ENCODE measurements at regions not wholly inside any gene's neighbourhood (a gene's known extent, or its start where the extent isn't known, plus 50 kb on each side); places are given as distances from the start of the nearest gene placed in this dataset.
"Not testable (repeated sequence)": the region's sequence is repeated elsewhere in the genome, so short reads cannot be mapped to it uniquely, and the experiment has no call there.

DNA sequence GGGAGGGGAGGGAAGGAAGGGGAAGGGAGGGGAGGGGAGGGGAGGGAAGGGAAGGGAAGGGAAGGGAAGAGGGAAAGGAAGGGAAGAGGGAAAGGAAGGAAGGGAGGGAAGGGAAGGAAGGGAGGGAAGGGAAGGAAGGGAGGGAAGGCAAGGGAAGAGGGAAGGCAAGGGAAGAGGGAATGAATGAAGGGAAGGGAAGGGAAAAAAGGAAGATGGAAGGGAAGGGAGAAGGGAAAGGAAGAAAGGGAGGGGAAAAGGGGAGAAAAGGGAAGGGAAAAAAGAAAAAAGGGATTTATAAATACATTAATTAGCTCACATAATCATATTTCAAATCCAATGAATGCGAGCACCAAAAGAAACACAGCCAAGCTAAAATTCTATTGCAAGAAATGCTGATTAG lies 202.9 kb upstream of the LRRTM4 start:
- DNase-seq, result no peak

DNA sequence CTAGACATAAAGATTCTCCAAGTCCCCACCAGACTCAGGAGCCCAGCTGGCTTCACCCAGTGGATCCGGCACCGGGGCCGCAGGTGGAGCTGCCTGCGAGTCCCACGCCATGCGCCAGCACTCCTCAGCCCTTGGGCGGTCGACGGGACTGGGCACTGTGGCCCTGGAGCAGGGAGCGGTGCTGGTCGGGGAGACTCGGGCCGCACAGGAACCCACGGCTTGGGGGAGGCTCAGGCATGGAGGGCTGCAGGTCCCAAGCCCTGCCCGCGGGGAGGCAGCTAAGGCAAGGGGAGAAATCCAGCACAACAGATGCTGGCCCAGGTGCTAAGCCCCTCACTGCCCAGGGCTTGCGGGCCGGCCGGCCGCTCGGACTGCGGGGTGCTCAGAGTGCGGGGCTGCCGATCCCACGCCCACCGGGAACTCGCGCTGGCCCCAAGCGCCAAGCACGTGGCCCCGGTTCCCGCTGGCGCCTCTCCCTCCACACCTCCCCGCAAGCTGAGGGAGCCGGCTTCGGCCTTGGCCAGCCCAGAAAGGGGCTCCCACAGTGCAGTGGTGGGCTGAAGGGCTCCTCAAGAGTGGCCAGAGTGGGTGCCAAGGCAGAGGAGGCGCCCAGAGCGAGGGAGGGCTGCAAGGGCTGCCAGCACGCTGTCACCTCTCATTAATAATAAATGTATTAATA lies 212.6 kb upstream of the LRRTM4 start:
- DNase-seq, result not testable (repeated sequence)

DNA sequence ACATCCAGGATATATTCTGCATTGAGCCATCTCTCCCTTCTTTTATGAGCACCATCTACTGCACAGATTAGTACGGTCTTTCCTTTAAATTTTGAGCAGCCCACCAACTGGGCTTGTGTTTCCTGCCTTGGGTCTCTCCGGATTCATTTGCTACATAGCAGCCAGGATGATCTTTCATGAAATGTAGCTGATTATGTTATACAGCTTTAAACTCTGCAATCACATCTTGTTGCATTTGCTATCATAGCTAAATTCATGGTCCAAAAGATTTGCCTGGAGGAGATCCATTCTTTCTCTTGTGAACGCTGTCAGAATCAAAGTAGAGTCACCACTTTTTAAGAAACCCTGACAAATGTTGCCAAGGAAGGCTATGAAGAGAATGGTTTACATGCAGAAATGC lies 215.1 kb upstream of the LRRTM4 start:
- DNase-seq, result no peak

DNA sequence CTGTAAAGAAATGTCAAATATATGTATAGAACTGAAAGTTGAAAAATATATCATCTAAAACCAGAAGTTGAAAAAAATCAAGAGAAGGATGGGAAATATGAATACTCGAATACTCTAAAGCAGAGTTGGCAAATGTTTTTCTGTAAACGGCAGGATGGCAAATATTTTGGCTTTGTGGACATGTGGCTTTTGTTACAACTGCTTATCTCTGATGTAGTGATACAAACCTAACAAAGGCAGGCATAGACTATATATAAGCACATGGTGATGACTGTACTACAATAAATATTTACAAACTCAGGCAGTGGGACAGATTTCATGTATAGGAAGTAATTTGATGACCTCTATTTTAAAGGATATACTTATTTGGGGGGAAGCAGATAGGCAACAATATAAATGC lies 224.6 kb upstream of the LRRTM4 start:
- DNase-seq, result no peak

DNA sequence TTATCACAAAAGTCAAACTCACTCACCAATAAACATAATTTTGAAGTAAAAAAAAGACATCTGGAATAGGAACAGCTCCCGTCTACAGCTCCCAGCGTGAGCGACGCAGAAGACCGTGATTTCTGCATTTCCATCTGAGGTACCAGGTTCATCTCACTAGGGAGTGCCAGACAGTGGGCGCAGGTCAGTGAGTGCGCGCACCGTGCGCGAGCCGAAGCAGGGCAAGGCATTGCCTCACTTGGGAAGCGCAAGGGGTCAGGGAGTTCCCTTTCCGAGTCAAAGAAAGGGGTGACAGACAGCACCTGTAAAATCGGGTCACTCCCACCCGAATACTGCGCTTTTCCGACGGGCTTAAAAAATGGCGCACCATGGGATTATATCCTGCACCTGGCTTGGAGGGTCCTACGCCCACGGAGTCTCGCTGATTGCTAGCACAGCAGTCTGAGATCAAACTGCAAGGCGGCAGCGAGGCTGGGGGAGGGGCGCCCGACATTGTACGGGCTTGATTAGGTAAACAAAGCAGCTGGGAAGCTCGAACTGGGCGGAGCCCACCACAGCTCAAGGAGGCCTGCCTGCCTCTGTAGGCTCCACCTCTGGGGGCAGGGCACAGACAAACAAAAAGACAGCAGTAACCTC lies 231.7 kb upstream of the LRRTM4 start:
- not testable (repeated sequence) for DNase-seq

DNA sequence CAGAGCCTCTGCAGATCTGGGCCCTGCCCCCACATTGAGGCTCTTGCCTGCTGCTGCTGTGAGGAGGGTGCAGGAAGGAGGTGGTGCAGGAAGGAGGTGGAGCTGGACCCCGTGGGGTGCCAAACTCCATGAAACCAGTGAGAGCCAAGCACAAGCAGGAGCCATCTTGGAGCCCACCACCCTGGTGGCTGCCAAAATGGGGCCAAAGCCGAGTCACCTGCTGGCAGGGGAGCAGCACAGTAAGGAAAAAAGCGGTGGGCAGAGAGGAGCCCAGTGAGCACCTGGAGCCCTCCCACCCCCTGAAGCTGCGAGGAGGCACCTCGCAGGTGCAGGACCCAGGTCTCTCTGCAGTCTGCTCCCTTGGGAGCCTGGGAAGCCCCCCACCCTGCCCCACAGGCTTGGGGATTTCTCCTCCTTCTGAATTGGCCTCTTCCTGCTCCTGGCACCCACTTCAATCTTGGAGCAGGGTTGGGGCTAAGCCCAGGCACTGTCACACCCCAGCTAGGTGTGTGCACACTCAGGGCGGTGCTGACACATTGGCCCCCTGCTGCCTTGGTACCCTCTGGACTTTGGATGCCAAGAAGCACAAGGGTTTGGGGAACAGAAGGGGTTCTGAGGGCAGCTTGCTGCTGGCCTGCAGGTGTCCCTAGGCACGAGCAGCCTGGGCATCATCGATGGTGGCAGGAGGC lies 245.4 kb upstream of the LRRTM4 start:
- DNase-seq, result no peak

DNA sequence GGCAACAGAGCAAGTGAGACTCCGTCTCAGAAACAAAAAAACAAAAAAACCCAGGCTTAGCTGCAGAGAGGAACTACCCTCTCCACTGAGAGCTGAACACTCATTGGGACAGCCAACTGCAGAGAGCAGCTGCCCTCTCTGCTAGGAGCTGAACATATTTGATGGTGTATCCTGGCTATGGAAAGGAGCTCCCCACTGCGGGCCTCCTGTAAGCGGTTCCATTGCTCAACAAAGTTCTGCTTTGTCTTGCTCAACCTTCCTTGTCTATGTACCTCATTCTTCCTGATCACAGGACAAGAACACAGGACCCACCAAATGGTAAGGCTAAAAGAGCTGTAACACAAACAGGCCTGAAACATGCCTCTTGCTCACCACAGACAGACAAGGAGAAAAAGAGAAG lies 246.3 kb upstream of the LRRTM4 start:
- DNase-seq, result no peak

DNA sequence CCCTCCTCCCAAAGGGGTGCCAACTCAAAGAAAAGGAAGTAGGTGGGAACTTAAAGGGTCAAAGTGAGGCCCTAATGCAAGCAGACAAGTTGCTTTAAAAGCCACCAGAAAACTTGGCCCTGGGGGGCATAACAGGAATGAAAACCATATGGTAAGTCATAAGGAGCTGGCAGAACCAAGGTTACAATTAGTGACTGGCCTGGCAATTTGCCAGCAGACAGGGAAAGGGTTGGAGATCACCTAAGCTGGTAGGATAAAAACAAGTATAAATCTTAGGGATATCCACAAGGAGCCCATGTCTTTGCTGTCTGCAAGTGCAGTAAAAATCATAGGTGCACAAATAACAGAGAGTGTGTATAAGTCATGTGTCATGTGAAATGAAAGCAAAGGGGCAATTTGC lies 256.7 kb upstream of the LRRTM4 start:
- DNase-seq, result no peak

DNA sequence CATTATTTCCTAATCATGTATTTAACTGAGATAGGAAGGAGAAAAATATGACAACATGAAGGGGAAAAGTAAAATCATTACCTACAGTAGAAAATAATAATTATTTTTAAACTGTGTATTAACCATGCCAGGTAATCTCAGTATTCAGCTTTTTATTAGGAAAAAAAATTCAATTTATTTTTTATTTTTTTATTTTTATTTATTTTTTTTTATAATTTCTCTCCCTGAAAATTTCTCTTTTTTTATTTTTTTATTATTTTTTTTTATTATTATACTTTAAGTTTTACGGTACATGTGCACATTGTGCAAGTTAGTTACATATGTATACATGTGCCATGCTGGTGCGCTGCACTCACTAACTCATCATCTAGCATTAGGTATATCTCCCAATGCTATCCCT lies 271.3 kb upstream of the LRRTM4 start:
- not testable (repeated sequence) for DNase-seq

DNA sequence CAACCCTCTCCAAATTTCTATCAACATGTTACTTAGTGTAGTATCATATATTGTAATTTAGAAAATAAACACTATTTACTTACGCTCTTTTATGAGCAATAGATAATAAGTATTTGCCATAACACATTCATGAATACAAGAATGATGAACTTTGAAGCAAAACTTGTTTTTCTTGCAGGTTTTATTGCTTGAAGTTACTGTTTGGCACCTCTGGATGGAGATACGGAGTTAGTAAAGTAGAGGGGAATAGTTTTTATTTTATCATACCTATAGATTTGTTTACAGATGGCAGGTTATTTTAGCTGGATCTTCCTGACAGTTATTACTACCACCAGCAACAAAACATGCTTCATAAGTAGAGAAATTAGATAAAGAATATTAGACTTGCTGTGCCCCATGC lies 274.2 kb upstream of the LRRTM4 start:
- DNase-seq, result no peak

DNA sequence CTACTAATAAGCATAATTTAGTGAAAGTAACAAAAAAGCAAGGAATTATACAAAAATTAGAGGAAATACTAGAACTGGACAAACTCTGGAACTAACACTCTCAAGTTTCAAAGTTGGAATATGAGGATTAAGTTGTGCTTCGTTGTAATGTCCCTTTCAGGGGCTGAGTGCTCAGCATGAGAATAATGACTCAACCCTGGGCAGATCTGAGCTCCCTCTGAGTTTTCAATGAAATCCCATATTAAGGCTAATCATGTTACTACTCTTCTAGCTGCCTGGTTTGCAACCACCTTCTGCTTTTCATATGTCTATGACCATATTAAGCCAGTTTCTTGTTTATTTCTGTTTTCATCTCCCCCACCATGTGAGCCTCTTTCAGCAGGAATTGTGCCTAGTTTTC lies 274.9 kb upstream of the LRRTM4 start:
- no peak for DNase-seq

DNA sequence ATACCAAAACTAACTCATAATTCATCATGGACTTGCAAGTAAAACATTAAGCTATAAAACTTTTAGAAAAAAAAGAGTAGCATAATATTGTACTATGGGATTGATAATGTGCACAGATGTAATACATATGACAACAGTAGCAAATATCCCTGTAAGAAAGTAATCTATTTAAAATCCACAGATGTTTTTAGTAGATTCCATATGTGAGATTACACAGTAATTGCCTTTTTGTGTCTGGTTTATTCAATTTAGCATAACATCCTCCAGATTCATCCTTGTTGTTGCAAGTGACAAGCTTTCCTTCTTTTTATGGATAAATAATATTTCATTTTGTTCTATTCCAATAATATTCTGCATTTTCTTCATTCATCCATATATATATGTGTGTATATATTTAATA lies 278.2 kb upstream of the LRRTM4 start:
- DNase-seq, result no peak

DNA sequence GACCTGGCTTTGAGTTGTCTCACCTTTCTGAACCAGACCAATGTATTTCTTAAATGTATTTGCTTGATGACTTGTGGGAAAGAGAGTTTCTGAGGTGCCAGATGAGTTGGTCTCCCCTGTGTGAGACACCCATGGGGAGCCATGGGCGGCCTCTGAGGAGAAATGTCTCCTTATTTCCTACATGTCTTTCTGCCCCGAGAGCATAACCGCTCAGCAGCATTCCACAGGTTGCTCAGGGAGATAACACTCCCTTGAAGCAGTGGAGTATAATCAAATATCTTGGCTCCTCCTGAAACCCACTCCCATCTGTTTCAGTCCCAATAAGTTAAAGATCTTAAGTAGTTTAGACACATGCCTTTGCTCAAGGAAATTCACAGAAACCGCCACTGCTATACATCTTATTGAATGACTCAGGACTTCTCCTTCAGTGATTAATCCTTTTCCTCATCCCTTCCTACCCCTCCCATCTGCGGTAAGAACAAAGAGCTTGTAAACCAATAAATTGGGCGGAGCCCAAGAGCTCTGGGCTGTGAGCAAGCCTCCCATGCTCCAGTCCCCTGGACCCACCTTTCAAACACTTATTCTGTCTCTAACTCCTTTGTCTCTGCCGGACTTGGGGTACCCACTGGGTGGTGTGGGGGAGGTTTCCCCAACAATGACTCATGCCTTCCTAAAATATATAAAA lies 285.5 kb upstream of the LRRTM4 start:
- no peak for DNase-seq

DNA sequence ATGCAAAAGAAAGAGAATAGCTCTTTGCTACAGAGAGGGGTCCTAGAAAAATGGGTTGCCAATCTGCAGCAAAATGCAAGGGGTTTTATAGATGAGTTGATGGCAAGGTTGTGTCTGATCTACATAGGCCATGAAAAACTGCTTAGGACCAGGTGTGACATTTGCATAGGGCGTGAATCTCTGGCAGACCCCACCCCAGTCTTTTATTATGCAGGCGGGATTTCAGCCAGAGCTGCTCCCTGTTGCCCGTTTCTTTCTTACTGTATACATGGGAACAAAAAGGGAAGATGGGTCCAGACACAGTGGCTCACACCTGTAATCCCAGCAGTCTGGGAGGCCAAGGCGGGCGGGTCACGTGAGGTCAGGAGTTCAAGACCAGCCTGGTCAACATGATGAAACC lies 286.4 kb upstream of the LRRTM4 start:
- no peak for DNase-seq

DNA sequence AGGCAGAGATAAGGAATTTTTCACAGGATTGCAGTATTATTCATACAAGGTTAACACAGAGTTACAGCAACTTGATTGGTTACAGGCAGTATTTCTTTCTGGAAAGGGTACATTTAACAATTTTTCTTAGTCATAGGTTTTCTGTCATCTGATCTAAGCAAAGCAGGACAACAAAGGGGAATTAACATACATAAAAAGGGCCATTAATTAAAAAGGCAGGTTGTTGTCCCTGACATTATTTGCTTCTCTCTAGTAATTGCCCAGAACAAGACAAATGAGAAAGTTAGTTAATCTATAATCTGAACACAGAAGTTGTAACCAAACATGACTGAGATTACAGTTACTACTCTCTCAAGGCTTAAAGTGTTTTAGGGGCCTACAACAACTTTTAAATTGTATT lies 291.4 kb upstream of the LRRTM4 start:
- DNase-seq, result no peak

DNA sequence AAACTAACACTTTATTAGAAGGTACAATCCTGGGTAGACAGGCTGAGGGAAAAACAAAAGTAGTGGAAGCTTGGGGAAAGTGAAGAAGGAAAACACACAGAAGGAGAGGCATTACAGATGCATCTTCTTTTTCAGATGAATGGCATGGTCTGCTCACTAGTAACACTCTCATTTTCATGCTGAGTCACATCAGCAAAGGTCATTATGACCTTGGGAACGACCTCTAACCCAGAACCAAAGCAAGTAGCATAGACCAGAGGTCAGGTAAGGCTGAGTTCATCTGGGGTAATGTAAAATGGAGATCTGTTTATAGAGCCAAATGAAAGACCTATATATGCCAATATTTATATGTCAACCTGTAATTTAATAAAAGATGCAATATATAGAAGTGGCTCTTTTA lies 294.4 kb upstream of the LRRTM4 start:
- no peak for DNase-seq

DNA sequence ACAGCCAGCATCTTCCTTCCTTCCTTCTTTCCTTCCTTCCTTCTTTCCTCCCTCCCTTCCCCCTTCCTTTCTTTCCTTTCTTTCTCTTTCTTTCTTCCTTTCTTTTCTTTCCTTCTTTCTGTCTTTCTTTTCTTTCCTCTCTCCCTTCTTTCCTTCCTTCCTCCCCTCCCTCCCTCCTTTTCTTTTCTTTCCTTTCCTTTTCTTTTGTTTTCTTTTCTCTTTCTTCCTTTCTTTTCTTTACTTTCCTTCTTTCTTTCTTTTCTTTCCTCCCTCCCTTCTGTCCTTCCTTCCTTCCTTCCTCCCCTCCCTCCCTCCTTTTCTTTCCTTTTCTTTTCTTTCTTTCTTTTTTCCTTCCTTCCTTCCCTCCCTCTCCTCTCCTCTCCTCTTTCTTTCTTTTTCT lies 296.0 kb upstream of the LRRTM4 start:
- no peak for DNase-seq

DNA sequence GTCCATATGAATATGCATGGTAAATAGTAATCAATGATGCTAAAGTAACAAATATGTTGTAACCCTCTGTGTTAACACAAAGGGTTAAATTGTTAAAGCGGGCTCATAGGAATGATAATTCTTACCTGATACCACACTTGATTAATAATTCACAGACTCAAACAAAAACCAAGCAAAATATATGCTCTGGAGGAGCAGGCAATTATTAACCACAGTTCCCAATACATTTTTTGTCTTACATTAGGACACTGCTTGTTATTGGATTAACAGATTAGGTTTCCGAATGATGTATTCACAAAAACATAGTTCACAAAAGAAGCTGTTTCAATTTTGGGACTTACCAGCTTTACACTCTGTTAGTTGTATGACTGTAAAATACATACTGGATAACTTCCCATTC lies 300.9 kb upstream of the LRRTM4 start:
- no peak for DNase-seq

DNA sequence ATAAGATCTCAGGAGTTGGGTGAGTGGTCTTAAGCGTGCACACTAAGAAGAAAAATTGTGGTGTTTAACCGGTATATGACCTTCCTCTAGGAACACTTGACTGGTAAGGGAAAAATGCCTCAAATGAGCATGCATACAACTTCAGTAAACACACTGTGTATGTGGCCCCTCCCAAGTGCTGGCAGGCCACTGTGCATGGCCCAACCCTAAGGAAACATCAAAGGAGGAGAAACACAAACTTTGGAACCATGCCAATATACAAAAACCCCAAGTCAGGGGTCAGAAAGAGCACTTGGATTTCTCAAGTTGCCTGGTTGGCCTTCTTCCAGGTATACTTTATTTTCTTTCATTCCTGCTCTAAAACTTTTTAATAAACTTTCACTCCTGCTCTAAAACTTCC lies 308.9 kb upstream of the LRRTM4 start:
- no peak for DNase-seq

DNA sequence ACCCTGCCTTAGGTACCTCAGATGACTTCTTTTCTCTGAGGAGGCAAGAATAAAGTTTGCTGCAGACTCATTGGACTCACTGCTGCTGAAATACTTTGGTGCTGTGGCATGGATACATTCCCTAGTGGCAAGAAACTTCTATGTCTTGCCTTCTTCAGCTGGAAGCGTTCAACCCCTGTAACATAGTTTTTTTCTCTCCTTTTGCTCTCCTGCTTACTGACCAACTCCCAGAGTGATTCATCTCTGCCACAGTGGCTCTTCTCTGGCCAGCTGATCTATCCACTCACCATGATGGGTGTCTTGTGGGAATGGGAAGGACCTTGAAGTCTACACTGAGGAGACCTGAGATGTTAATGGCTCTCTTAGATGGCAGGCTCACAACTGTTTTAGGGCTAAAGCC lies 309.3 kb upstream of the LRRTM4 start:
- DNase-seq, result no peak

DNA sequence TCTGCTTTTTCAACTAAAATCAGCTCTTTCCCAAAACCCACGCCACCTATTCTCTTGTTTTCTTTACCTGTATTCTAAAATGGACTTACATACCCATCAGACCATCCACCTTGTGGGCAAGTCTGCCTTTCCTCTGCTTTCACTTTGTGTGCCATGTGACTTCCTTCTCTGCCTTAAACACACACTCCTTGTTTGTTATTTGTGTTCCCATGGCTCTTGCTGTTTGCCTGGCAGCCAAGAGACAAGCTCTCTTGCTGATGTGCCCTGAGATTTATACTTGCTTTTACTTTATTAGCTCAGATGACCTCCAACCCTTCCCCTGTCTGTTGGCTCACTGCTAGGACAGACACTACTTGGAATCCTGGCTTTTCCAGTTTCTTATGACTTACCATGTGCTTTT lies 309.7 kb upstream of the LRRTM4 start:
- no peak for DNase-seq

DNA sequence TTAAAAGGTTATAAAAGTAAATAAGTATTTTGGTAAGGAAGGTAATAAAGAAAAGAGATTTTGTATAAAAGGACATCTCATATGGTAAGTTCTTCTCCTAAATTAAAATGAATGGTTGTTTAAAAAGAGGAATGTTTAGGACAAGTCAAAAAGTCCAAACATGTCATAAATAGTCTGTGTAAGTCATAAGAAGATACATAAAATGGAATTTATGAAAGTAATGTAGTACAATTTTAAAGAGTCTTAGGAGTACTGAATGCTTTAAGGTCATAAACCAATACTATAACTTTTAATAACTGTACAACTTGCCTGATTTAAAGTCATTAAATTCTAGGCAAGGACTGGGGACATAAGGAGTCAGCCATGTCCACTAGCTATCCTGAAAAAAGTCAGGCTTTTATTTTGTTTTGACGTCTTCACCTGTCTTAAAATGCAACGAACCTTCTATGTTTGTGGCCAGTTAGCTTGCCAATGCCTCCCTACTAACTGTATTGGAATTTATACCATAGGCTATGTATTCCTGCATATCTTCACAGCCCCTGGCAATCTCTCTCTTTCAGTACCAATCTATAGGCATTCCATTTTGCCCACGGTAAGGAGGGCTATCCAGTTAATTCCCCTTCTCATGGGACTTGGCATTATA lies 312.3 kb upstream of the LRRTM4 start:
- DNase-seq, result no peak

DNA sequence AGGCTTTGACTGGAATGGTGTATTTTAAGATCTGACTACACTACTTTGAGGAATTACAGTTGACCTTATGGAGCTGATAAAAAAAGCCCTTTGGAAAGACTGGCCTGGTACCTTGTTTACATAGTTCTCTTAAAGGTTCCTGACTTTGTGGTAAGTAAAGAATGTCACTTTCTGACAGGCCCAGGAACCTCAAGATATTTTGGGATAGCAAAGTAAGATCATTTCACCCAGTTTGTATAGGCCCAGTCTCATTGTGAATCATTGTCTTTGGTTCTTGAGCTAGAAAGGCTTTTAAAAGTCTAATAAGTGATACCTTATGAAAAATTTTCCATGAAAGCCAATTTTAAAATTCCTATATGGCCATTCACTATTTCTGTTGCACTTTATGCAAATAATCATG lies 316.3 kb upstream of the LRRTM4 start:
- DNase-seq, result no peak

DNA sequence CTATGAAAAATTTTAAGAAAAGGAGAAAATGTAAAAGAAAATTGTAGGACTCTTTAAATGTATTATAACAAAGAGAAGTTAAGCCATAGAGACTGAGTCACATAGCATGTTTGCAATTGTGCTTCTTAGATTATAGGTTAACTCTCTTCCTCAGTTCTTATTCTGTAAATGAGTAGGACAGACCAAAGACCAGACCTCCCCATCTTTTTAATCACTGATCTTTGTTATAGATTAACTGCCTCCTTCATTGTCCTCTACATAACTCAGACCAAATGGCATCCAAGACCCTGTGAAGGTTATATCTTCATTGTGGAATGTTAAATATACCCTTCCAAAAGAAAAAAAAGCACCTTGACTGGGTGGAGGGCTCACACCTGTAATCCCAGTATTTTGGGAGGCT lies 316.9 kb upstream of the LRRTM4 start:
- DNase-seq, result no peak

Measured in NCI-H526 treated with DMSO at 0.1 percent for 48 hours (cell line).